Uterus (tissue), 2 donors: ENCODE measurements at regions not wholly inside any gene's neighbourhood (a gene's known extent, or its start where the extent isn't known, plus 50 kb on each side); places are given as distances from the start of the nearest gene placed in this dataset.

Experiments used
- CTCF ChIP-seq, 4 experiments: fragments of 200-600 bp in 2 of 4; fragments of 450-650 bp in 2 of 4; sonication (generic) in 2 of 4; IDR thresholded peaks; one replicate each; pipeline ENCODE4 v1.5.1; 2016 to 2019; ENCODE audit warnings: antibody characterized with exemption in 4 of 4, mild to moderate bottlenecking in 2 of 4, moderate library complexity in 1 of 4
- POLR2A ChIP-seq, 2 donors: fragments of 450-650 bp; IDR thresholded peaks; one replicate each; pipeline ENCODE4 v1.6.1; 2016; ENCODE audit warnings: antibody characterized with exemption in 2 of 2, mild to moderate bottlenecking in 1 of 2, moderate library complexity in 1 of 2

GRCh38 chr12:58296863-58297262 is 355.5 kb downstream of the ATP23 start:
- no peak for TF ChIP-seq CTCF (IDR thresholded peaks at IDR 0.05)
- TF ChIP-seq POLR2A (IDR thresholded peaks at IDR 0.05), result no peak
